Stimulated activated naive CD4-positive, alpha-beta T cell (primary cell): ENCODE measurements at regions not wholly inside any gene's neighbourhood (a gene's known extent, or its start where the extent isn't known, plus 50 kb on each side); places are given as distances from the start of the nearest gene placed in this dataset.

Experiments used
- DNase-seq, 6 experiments: peaks; one replicate each; lab custom pipeline; 2025; lab: John Stamatoyannopoulos, UW

GRCh38 chrX:22395372-22395771 is 122.7 kb downstream of the CBLL2 start:
- DNase-seq: no peak

GRCh38 chrX:22396408-22396807 is 123.7 kb downstream of the CBLL2 start:
- no peak for DNase-seq

DNA sequence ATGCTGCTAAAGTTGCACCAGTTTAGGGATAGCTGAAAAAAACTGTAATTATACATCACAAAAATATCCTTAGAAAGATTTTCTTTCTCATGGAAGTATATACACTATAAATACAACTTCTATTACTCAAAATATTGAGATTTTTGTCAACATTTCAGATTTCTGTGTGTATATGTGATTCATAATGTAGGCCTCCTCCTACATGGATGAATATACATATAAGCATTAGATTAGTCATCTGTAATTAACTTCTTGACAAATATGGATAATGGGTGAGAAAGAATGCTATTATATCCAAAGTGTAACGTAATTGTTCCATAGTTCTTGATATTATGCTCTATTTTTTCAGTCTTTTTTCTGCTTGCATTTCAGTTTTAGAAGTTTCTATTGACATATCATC is 124.9 kb downstream of the CBLL2 start:
- DNase-seq: no peak

DNA sequence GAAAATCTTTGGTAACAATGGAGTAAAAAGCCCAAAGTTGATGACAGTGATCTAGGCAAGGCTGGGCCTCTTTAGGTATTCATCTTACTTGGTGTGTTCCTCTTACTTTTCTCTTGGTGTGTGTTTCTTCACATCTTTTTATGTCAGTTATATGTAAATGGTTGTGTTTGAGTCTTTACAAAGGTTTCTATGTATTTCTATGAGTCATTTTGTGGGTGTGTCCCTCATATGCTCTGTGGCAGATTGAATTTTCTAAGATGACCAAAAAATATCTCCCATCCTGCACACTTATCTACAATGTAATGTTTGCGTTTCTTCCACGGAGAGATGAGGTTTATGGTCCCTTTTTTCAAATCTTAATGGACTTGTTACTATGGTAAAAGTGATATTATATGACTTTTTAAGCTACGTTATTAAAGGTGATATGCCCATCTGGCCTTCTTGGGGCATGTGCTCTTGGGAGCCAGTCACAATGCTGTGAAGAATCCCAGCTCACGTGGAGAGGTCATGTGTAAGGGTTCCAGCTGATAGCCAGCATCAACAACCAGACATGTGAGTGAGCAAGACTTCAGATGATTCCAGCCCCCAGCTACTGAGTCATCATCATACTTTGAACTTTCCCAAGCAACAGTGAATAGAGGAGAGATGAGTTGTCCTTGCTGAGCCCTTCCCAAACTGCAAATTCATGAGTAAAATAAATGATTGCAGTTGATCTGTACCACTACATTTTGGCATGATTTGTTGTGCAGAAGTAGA is 126.9 kb downstream of the CBLL2 start:
- no peak for DNase-seq

DNA sequence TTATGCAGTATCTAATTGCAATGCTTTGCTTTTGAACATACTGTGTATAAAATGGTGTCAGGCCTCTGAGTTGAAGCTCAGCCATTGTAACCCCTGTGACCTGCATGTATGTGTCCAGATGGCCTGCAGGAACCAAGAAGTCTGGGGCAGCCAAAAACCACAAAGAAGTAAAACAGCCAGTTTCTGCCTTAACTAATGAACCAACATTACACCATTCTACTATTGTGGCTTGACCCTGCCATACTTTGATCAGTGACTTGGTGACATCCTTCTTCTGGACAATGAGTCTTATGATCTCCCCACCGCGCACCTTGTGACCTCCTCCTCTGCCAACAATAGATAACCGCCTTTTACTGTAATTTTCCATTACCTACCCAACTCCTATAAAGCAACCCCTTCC is 131.6 kb downstream of the CBLL2 start:
- DNase-seq: no peak

DNA sequence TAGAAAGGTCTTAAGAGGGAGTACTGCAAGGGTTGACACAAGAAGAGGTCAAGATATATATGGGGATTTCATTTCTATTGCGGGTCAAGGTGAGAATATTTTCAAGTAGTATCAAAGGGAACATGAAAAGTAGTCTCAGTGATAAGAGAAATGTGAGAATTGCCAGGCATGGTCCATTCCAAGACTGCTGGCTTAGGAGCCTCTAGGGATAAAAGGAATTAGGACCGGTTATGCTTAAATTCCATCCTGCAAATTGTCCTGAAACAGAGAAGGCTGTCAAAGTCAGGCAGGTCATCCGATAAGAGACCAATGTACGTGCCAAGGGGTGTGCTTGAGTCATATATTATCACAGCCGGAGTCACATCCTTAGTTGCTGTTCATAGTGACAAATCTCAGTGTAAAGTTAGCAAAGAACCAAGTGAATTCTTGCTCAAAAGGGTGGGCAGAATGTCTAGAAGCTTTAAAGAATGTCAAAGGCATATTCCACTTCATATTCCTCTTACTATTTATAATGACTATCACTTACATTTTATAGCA is 133.6 kb downstream of the CBLL2 start:
- DNase-seq: no peak

- DNase-seq: no peak
Measured at GRCh38 chrX:22409418-22409817, 136.7 kb downstream of the CBLL2 start.

DNA sequence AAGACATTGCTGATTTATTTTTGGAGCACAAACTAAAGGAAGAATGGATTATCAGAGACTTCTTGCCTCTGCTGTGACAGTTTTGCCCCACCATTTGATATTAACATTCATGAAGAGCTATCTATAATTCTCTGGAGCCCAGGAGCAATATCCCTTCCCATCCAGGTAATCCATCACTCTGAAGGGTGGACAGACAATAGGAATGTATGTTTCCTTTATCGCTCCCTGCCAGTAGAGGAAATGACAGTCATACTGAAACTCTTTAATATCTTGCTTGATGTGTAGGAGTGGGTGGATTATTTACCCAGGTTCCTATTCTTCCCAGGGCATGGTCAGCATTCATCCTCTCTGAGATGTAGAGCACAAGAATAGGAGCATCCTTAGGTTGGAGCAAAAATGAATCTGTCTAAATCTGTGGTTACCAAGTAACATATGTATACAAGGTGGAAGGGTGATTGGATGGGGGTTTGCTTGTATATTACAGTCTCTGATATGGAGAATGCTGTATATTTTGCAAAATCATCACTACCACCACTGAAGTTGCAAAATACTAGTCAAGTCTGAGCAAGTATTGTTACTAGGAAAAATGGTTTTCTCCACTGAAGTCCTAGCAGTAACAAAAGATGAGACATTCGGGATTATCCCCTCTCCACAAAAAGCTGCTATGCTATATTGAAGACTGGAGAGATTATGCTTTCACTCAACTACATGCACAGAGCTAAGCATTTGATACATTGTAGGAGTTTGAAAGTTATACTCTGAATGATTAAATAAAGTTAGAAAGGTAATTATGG is 151.6 kb downstream of the CBLL2 start:
- no peak for DNase-seq

GRCh38 chrX:22424919-22425318 is 152.2 kb downstream of the CBLL2 start:
- DNase-seq: no peak

GRCh38 chrX:22429704-22430103 is 157.0 kb downstream of the CBLL2 start:
- DNase-seq: no peak

DNA sequence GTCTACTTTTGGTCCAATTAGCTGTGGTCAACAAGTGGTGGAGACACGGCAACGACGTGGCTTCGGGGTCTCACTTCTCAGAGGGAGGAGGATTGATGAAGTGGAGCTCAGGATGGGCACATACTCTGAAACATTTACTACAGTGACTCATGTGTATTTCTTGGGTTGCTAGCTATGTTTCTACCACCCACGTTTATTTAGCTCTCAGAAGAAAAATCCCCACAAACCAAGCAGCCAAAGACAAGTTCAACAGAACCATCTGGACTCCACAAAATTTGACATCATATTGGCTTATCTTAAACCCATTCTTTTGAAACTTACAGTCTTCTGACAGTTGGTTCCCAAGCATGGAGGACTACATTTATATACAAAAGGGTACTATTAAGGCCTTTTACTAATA is 158.0 kb downstream of the CBLL2 start:
- DNase-seq: no peak

- no peak for DNase-seq
Measured at GRCh38 chrX:22433292-22434070, 160.8 kb downstream of the CBLL2 start.

DNA sequence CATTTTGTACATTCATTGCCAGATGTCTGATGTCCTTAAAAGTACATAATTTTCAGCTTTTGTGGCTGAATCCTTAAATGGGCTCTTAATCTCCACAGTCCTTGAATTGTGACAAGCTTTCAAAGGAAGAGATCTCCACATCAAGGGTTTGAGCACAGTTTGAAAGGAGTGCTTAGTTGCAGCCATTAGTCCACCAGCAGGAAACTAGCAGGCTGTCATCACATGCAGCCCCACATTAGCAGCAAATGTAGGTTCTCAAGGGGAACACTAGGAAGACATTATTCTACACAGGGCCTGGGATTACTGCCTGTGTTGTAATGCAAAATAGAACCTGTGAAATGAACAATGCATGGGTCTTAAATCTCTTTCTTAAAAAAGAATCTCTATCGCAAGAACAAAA is 173.2 kb downstream of the CBLL2 start:
- DNase-seq: no peak

DNA sequence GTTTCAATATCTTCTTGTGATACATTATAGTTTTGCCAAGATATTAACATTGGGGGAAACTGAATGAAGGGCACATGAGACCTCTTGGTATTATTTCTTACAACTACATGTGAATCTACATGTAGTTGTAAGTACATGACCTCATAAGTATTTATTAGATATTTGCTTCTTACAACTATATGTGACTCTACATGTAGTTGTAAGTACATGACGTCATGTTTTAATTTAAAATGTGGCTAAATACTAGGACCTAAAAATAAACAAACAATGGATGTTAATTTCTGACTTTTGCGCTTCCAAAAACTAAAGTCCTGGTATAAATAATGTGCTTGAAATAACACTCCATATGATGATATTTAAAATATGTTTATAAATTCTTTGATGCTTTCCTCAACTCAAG is 190.2 kb downstream of the CBLL2 start:
- DNase-seq: no peak

DNA sequence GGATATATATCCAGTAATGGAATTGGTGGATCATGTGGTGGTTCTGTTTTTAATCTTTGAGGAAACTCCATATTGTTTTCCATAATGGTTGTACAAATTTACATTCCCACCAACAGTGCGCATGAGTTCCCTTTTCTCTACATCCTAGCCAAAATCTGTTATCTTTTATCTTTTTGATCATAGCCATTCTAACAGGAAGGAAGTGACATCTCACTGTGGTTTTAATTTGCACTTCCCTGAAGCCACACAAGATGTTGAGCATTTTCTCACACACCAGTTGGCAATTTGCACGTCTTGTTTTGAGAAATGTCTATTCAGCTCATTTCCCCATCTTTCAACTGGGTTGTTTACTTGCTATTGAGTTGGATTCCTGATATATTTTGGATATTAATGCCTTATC is 194.9 kb downstream of the CBLL2 start:
- DNase-seq: no peak

DNA sequence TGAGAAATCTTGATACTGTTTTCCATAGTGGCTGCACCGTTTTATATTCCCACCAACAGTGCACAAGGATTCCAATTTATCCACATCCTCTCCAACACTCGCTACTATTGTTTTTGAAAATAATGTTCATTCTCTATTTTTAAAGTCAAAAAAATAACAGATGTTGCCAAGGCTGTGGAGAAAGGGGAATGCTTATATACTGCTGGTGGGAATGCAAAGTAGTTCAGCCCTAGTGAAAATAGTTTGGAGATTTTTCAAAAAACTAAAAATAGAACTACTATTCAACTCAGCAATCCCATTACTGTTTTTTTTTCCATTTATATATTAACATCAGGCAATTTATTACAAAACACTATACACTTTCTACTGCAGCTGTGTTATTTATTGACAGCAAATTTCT is 208.7 kb downstream of the CBLL2 start:
- no peak for DNase-seq

GRCh38 chrX:22486296-22486695 is 213.6 kb downstream of the CBLL2 start:
- DNase-seq: no peak

DNA sequence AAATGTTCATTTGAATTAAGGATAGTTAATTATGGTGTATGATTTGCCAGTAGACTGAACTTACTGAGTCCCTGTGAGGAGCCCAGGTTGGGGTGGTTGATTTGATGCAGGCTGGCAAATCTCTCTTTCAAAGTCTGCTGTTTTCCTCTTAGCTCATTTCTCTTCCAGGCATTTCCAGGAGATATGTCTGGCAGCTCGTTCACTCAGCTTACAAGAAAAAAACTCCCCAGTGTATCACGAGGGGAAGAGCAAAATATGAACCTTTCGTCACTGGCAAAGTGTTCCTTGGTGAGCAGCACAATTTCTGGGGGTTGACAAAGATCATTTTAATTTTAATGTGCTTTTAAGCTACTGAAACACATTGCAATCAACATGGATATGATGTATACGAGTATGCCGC is 244.2 kb downstream of the CBLL2 start:
- no peak for DNase-seq

- DNase-seq: no peak
Measured at GRCh38 chrX:22520128-22520828, 247.6 kb downstream of the CBLL2 start.

DNA sequence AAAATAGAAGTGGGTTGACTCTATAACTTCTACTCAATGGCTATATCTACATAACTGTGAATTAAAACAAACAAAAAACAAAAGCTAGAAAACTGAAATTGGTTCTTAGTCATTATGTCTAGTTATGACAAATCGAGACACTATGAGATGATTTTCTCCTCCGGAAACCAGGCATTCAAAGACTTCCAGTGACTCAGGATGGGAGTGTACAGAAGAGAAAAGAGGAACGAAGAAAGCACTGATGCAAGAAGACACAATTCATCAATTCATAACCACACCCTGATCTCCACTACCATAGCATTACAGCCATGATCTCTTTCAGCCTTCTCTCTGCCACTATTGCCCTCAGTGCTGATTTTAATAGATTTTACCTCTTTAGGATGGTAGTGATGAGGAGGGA is 253.6 kb downstream of the CBLL2 start:
- no peak for DNase-seq

GRCh38 chrX:22527302-22527701 is 254.6 kb downstream of the CBLL2 start:
- no peak for DNase-seq

DNA sequence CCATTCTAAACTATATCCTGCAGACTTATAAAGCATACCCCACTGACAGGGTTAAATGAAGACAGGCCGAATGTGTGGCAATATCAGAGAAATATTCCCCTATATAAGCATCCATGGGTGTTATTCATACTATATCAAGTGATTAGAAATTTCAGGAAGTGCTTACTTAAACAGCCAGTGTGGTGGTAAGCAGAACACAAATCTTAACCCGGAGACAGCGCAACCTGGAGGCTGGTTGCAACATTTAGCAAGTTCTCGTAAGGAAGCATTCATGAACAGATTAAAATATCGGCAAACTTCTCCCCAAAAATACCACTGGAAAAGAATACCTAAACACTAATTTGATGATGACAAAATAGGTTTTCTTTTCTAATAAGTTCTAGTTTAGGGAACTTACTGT is 261.2 kb downstream of the CBLL2 start:
- no peak for DNase-seq
